ENCODE measurements at regions not wholly inside any gene's neighbourhood (a gene's known extent, or its start where the extent isn't known, plus 50 kb on each side); places are given as distances from the start of the nearest gene placed in this dataset.

- TF ChIP-seq POLR2AphosphoS5 (IDR thresholded peaks at IDR 0.05) (no peak), POLR2A (IDR thresholded peaks at IDR 0.05) (no peak), CTCF (IDR thresholded peaks at IDR 0.05) (no peak)
Observed at GRCh38 chr4:110826656-110827055, 203.8 kb upstream of the PITX2 start.
